Liver (tissue), 3 donors: ENCODE measurements at regions not wholly inside any gene's neighbourhood (a gene's known extent, or its start where the extent isn't known, plus 50 kb on each side); places are given as distances from the start of the nearest gene placed in this dataset.

Source experiments
- FOXA1 ChIP-seq: IDR thresholded peaks from 2 replicates; pipeline ENCODE4 v1.6.1; 2016; ENCODE audit warnings: antibody characterized with exemption
- MAX ChIP-seq: IDR thresholded peaks from 2 replicates; pipeline ENCODE4 v1.6.1; 2016; ENCODE audit warnings: antibody characterized with exemption
- RAD21 ChIP-seq, 2 donors: IDR thresholded peaks; 2 replicates each; pipeline ENCODE4 v1.6.1; 2016; ENCODE audit warnings: antibody characterized with exemption in 2 of 2, mild to moderate bottlenecking in 2 of 2
- SP1 ChIP-seq: IDR thresholded peaks from 2 replicates; pipeline ENCODE4 v1.6.1; 2018; ENCODE audit warnings: antibody characterized with exemption, mild to moderate bottlenecking
- TAF1 ChIP-seq: conservative IDR thresholded peaks from 2 replicates; pipeline ENCODE4 v1.6.1; 2016; ENCODE audit warnings: antibody characterized with exemption, mild to moderate bottlenecking
- YY1 ChIP-seq: IDR thresholded peaks from 2 replicates; pipeline ENCODE4 v1.6.1; 2016; ENCODE audit warnings: antibody characterized with exemption, mild to moderate bottlenecking
- TF ChIP-seq, protein P1 (sequence below): fragments of 150-350 bp; IDR thresholded peaks from 2 replicates; pipeline ENCODE4 v1.5.1; 2017; ENCODE audit warnings: improper control_type of control experiment, low read depth, low read length; ENCODE audit not compliant: missing input control
- TF ChIP-seq, protein P2 (sequence below): IDR thresholded peaks from 2 replicates; pipeline ENCODE4 v1.6.1; 2016; ENCODE audit warnings: antibody characterized with exemption, mild to moderate bottlenecking
- donor health status: healthy.
- donor health status: healthy.

DNA sequence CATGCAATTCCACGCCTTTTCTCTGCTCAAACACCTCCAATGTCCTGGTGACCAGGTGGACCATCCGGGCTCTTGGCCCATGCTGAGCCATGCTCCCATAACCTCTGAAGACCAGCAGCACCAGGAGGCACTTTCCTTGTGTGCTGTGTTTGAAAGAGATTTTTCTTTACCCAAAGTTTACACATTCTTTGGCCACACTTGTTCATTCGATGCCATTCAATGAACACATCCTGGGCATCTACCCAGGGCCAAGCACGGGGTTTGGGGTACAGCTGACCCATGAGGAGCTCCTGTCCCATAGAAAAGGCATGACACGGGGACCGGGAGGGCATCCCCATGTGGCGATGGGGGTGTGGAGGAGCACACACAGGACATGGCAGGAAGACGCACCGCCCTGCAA, 77.1 kb upstream of the IRX1 start:
- no peak for TF ChIP-seq RAD21 (IDR thresholded peaks at IDR 0.05)
- TF ChIP-seq, protein P1, sequence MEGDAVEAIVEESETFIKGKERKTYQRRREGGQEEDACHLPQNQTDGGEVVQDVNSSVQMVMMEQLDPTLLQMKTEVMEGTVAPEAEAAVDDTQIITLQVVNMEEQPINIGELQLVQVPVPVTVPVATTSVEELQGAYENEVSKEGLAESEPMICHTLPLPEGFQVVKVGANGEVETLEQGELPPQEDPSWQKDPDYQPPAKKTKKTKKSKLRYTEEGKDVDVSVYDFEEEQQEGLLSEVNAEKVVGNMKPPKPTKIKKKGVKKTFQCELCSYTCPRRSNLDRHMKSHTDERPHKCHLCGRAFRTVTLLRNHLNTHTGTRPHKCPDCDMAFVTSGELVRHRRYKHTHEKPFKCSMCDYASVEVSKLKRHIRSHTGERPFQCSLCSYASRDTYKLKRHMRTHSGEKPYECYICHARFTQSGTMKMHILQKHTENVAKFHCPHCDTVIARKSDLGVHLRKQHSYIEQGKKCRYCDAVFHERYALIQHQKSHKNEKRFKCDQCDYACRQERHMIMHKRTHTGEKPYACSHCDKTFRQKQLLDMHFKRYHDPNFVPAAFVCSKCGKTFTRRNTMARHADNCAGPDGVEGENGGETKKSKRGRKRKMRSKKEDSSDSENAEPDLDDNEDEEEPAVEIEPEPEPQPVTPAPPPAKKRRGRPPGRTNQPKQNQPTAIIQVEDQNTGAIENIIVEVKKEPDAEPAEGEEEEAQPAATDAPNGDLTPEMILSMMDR, result no peak
- TF ChIP-seq FOXA1, result no peak
- no peak for TF ChIP-seq SP1
- TF ChIP-seq, protein P2, sequence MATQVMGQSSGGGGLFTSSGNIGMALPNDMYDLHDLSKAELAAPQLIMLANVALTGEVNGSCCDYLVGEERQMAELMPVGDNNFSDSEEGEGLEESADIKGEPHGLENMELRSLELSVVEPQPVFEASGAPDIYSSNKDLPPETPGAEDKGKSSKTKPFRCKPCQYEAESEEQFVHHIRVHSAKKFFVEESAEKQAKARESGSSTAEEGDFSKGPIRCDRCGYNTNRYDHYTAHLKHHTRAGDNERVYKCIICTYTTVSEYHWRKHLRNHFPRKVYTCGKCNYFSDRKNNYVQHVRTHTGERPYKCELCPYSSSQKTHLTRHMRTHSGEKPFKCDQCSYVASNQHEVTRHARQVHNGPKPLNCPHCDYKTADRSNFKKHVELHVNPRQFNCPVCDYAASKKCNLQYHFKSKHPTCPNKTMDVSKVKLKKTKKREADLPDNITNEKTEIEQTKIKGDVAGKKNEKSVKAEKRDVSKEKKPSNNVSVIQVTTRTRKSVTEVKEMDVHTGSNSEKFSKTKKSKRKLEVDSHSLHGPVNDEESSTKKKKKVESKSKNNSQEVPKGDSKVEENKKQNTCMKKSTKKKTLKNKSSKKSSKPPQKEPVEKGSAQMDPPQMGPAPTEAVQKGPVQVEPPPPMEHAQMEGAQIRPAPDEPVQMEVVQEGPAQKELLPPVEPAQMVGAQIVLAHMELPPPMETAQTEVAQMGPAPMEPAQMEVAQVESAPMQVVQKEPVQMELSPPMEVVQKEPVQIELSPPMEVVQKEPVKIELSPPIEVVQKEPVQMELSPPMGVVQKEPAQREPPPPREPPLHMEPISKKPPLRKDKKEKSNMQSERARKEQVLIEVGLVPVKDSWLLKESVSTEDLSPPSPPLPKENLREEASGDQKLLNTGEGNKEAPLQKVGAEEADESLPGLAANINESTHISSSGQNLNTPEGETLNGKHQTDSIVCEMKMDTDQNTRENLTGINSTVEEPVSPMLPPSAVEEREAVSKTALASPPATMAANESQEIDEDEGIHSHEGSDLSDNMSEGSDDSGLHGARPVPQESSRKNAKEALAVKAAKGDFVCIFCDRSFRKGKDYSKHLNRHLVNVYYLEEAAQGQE, result no peak
- TF ChIP-seq MAX, result no peak
- TF ChIP-seq TAF1, result no peak
- no peak for TF ChIP-seq YY1
